ENCODE measurements at regions not wholly inside any gene's neighbourhood (a gene's known extent, or its start where the extent isn't known, plus 50 kb on each side); places are given as distances from the start of the nearest gene placed in this dataset.
A peak's percentile ranks its signal among the peaks of the same experiment; 100 is the strongest.
"Not testable (repeated sequence)": the region's sequence is repeated elsewhere in the genome, so short reads cannot be mapped to it uniquely, and the experiment has no call there.

- ATAC-seq = no peak
- Histone ChIP-seq H3K4me1 (no peaks in the 10 kb centered on the region), H3K4me3 (no peak overlapping the region), H3K27me3 (no peaks in the 10 kb centered on the region), H3K27ac (no peak overlapping the region), H3K9me3 (no peaks in the 10 kb centered on the region), H3K36me3 (no peaks in the 10 kb centered on the region)
- no peak for DNase-seq
- no peak for TF ChIP-seq CTCF (IDR thresholded peaks at IDR 0.05)
- intact Hi-C loops (cut with DNase I) = no loop called here
Measured at GRCh38 chr18:21979171-21979560, 190.2 kb upstream of the GATA6 start.

- ATAC-seq = no peak
- intact Hi-C loops (cut with DNase I) = no loop called here
- Histone ChIP-seq H3K4me1 (no peaks in the 10 kb centered on the region), H3K27ac (no peak overlapping the region), H3K9me3 (no peaks in the 10 kb centered on the region), H3K4me3 (no peak overlapping the region), H3K27me3 (no peaks in the 10 kb centered on the region), H3K36me3 (no peaks in the 10 kb centered on the region)
- DNase-seq = no peak
- no peak for TF ChIP-seq CTCF (IDR thresholded peaks at IDR 0.05)
Measured at GRCh38 chr18:21979759-21980158, 189.6 kb upstream of the GATA6 start.

GRCh38 chr18:21980744-21981143, 188.6 kb upstream of the GATA6 start:
- ATAC-seq = peak; percentile 49
- no peak for TF ChIP-seq CTCF (IDR thresholded peaks at IDR 0.05)

GRCh38 chr18:21981489-21981888, 187.9 kb upstream of the GATA6 start:
- DNase-seq; ATAC-seq; H3K9me3 ChIP-seq; H3K27me3 ChIP-seq; H3K27ac ChIP-seq; intact Hi-C loops (cut with DNase I); H3K4me3 ChIP-seq; H3K36me3 ChIP-seq; H3K4me1 ChIP-seq: not testable (repeated sequence)

More at GRCh38 chr18:21980744-21981143, 188.6 kb upstream of the GATA6 start:
- H3K4me3 ChIP-seq = no peak overlapping the region
- H3K36me3 ChIP-seq = no peaks in the 10 kb centered on the region
- intact Hi-C loops (cut with DNase I) = no loop called here
- DNase-seq = no peak
- no peaks in the 10 kb centered on the region for H3K27me3 ChIP-seq
- no peak overlapping the region for H3K27ac ChIP-seq
- no peaks in the 10 kb centered on the region for H3K9me3 ChIP-seq
- H3K4me1 ChIP-seq = no peaks in the 10 kb centered on the region

- DNase-seq = no peak
- Histone ChIP-seq H3K36me3 (no peaks in the 10 kb centered on the region), H3K4me3 (no peak overlapping the region), H3K4me1 (no peaks in the 10 kb centered on the region), H3K9me3 (no peaks in the 10 kb centered on the region), H3K27ac (no peak overlapping the region), H3K27me3 (no peaks in the 10 kb centered on the region)
- ATAC-seq = peak; percentile 80
- intact Hi-C loops (cut with DNase I) = no loop called here
- TF ChIP-seq CTCF (IDR thresholded peaks at IDR 0.05) = no peak
Measured at GRCh38 chr18:21991081-21991534, 178.3 kb upstream of the GATA6 start.

GRCh38 chr18:21991886-21992285, 177.5 kb upstream of the GATA6 start:
- peak; percentile 57 for ATAC-seq

More at GRCh38 chr18:21991886-21992285, 177.5 kb upstream of the GATA6 start:
- no peaks in the 10 kb centered on the region for H3K27me3 ChIP-seq
- no peaks in the 10 kb centered on the region for H3K36me3 ChIP-seq
- H3K27ac ChIP-seq = no peak overlapping the region
- no peaks in the 10 kb centered on the region for H3K4me1 ChIP-seq
- intact Hi-C loops (cut with DNase I) = no loop called here
- no peaks in the 10 kb centered on the region for H3K9me3 ChIP-seq
- no peak for TF ChIP-seq CTCF (IDR thresholded peaks at IDR 0.05)
- DNase-seq = peak in 1 of 4 donors; percentile 44
- H3K4me3 ChIP-seq = no peak overlapping the region

Data from left lung (tissue), 4 donors.